AG04449 (cell line): ENCODE measurements at regions not wholly inside any gene's neighbourhood (a gene's known extent, or its start where the extent isn't known, plus 50 kb on each side); places are given as distances from the start of the nearest gene placed in this dataset.

ENCODE experiments used
- CTCF ChIA-PET: fragments of 350-600 bp; formaldehyde crosslinking; extraction: SDS; loops from one replicate; lab custom pipeline; 2021; ENCODE audit warnings: antibody characterized with exemption; lab: Yijun Ruan, JAX
- POLR2A ChIA-PET: fragments of 400-600, 350-600 bp; formaldehyde crosslinking; extraction: SDS; loops from one replicate; lab custom pipeline; 2020; ENCODE audit warnings: antibody characterized with exemption, inconsistent platforms; lab: Yijun Ruan, JAX
- DNase-seq: peaks from one replicate; pipeline ENCODE4 v3.0.0-alpha.2; 2010; ENCODE audit warnings: low read depth, low spot score
- H3K4me3 ChIP-seq: 2 replicates; pipeline ENCODE4 v1.5.1; 2011; ENCODE audit warnings: low read depth, mild to moderate bottlenecking, control low read depth, low read length
- CTCF ChIP-seq: IDR thresholded peaks from one replicate; pipeline ENCODE4 v1.5.1; 2011; ENCODE audit warnings: mild to moderate bottlenecking, moderate library complexity, low read length, control low read depth, inconsistent platforms; ENCODE audit not compliant: insufficient read depth; ENCODE audit errors: missing control alignments

GRCh38 chr10:76665029-76665428 lies 972.6 kb downstream of the KCNMA1 start:
- ChIA-PET CTCF (no interaction called here), POLR2A (no interaction called here)
- no peak overlapping the region for H3K4me3 ChIP-seq
- DNase-seq, result no peak
- no peak for TF ChIP-seq CTCF

- H3K4me3 ChIP-seq, result no peak overlapping the region
- TF ChIP-seq CTCF, result no peak
- DNase-seq, result no peak
- ChIA-PET POLR2A (no interaction called here), CTCF (no interaction called here)
These were observed 980.1 kb downstream of the KCNMA1 start for GRCh38 chr10:76657337-76658012.

GRCh38 chr10:76651154-76651553 lies 986.5 kb downstream of the KCNMA1 start:
- no peak for TF ChIP-seq CTCF
- ChIA-PET POLR2A (no interaction called here), CTCF (no interaction called here)
- DNase-seq, result no peak
- no peak overlapping the region for H3K4me3 ChIP-seq

GRCh38 chr10:76649723-76650127 lies 987.9 kb downstream of the KCNMA1 start:
- TF ChIP-seq CTCF, result no peak
- no peak for DNase-seq
- ChIA-PET CTCF (no interaction called here), POLR2A (no interaction called here)
- no peak overlapping the region for H3K4me3 ChIP-seq

GRCh38 chr10:76649254-76649653 lies 988.4 kb downstream of the KCNMA1 start:
- CTCF ChIA-PET, result no interaction called here
- POLR2A ChIA-PET, result no interaction called here
- DNase-seq, result no peak
- H3K4me3 ChIP-seq, result no peak overlapping the region
- no peak for TF ChIP-seq CTCF

- no peak overlapping the region for H3K4me3 ChIP-seq
- ChIA-PET CTCF (interaction anchor here (1.0 kb wide), 1 partner anchor 336 kb away, joined by 3 read pairs; no protein-coding TSS in a partner anchor), POLR2A (no interaction called here)
- DNase-seq, result no peak
- no peak for TF ChIP-seq CTCF
These were observed 990.3 kb downstream of the KCNMA1 start for GRCh38 chr10:76647301-76647700.
